Right ventricle myocardium superior (tissue), 1 donor: ENCODE measurements at regions not wholly inside any gene's neighbourhood (a gene's known extent, or its start where the extent isn't known, plus 50 kb on each side); places are given as distances from the start of the nearest gene placed in this dataset.

Experiments
- ATAC-seq: fragments of 200-7000 bp; cut with Tn5 transposase; one replicate; pipeline ENCODE4 v1.9.1; 2020; ENCODE audit warnings: mild to moderate bottlenecking; ENCODE audit not compliant: poor library complexity
- DNase-seq: peaks from one replicate; pipeline ENCODE4 v3.0.0-alpha.2; 2020
- intact Hi-C: fragments of 100-400 bp; cut with DNase I; formaldehyde crosslinking; loops from one replicate; pipeline ENCODE4 v1.11.2; 2022
- donor health status: DM: no; HTN: yes; CAD: no; lungs with severe emphysema.

DNA sequence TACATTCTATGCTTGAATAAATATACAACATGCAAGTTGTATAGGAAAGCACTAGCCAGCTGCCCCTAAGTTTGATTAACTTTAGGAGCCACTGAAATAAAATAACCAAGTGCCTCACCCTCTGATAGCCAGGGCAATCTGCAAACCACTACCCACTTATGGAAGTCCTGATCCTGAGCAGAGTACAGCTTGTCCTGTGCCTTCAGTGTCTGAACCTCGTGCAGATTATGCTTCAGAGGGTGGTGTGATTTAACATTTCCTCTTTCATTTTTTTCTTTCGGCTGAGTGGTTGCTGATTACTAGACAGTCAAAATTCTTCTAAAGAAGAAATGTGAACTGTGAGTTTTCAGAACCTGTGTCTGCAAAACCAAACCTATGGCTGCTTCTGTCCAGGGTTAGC is 327.7 kb downstream of the PIK3R1 start:
- DNase-seq = no peak
- ATAC-seq = peak; percentile 95
- intact Hi-C loops = no loop called here

GRCh38 chr5:68544091-68544647 is 328.6 kb downstream of the PIK3R1 start:
- DNase-seq (no peak), ATAC-seq (no peak)
- intact Hi-C loops = no loop called here

GRCh38 chr5:68544648-68545552 is 329.3 kb downstream of the PIK3R1 start:
- peak; percentile 59 for ATAC-seq
- DNase-seq = no peak
- intact Hi-C loops = no loop called here

- no peak for ATAC-seq
Observed at GRCh38 chr5:68545636-68546295, 330.2 kb downstream of the PIK3R1 start.

DNA sequence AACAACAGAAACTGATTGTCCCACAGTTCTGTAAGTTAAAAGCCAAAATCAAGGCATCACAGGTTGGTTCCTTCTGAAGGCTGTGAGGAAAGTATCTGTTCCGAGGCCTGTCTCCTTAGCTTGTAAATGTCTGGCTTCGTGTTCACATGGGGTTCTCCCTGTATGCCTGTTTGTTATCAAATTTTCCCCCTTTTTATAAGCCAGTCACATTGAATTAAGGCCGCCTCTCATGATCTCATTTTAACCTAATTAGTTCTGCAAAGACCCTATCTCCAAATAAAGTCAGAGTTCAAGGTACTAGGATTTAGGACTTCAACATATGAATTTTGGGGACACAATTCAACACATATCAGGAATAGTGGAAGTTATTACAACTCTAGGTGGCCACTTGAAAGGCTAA is 331.5 kb downstream of the PIK3R1 start:
- intact Hi-C loops = no loop called here

More at GRCh38 chr5:68545636-68546295, 330.2 kb downstream of the PIK3R1 start:
- intact Hi-C loops = no loop called here
- DNase-seq = no peak

DNA sequence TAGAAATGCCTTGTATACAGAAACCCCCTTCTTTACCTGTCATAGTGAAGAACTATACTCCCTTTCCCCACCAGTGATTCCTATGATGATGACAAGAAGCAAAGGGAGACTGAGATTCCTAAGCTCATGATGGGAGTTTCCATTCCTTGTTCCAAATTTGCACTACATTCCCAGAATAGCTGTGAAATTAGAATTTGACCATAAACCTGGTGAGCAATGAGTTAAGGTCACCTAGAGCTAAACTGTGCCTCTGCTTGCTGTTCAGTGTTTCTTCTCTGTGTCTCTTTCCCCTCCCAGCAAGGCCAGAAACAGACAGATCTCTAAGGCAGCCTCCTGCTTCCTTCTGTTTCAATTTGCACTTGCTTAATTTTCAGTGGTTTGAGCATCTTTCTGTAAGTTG is 332.1 kb downstream of the PIK3R1 start:
- no peak for DNase-seq
- ATAC-seq = no peak
- intact Hi-C loops = no loop called here

More for the DNA sequence above, 331.5 kb downstream of the PIK3R1 start:
- no peak for ATAC-seq
- DNase-seq = no peak

DNA sequence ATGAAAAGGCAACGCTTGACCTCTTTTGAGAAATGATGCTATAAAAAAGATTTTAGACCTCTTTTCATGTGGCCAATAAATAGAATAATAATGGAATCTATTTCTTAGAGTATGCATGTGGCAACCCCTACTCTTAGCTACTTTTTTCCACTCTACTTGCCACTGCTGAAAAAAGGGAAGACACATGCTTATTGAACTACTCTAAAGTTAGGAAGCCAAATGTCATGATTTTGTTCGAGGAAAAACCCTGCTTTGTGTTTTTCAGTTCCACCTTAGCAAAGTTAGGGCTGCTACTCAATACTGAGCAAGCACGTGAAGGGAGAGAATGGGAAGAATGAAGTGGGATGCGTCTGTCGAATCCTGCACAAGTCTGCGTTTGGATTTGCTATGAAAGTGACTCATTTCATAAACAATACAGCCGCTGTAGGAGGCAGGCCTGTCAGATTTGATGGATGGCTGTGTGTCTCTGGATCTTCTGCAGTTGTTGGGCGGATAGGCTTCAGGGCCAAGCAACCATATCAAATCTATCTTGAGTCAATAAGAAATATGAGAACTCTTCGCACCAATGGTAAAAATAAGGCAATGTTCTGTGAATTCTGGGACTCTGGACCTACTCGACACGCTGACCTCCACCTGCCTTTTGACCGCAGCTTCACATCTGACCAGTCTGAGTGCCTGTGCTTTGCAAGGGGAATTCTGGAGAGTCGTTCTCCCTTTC is 333.6 kb downstream of the PIK3R1 start:
- no peak for ATAC-seq
- no peak for DNase-seq
- intact Hi-C loops = no loop called here

- ATAC-seq (no peak), DNase-seq (no peak)
- intact Hi-C loops = no loop called here
Observed at GRCh38 chr5:68550015-68550414, 334.5 kb downstream of the PIK3R1 start.

- no peak for DNase-seq
- intact Hi-C loops = no loop called here
- ATAC-seq = no peak
Observed at GRCh38 chr5:68551436-68551835, 335.9 kb downstream of the PIK3R1 start.

DNA sequence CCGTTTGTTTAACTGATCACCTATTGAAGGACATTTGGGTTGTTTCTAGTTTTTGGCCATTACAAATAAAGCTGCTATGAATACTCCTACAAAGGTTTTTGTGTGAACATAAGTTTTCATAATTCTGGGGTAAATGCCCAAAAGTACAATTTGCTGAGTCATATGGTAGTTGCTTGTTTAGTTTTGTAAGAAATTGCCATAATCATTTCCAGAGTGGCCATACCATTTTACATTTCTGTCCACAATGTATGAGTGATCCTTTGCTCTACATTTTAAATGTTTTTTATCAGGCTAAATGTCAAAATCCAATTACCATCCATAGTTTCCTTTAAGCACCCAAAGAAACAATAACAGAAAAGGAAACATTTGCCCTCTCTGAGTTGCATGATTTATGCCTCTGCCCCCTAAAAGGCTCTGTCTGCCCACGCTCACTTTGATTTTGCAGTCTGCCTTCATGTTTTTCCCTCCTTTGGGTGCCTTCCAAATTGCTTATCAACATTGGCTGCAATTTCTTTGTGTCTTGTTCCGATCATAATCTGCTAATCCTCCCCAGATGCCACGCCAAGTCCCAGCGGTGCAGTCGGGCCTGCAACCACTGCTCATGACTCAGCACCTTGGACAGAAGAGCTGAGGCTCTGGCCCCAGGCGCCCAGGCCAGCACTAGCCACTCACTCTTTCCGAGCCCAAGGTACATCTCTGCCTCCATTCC is 339.2 kb downstream of the PIK3R1 start:
- ATAC-seq (peak; percentile 74), DNase-seq (peak; percentile 66)
- intact Hi-C loops = no loop called here

- DNase-seq (no peak), ATAC-seq (no peak)
- intact Hi-C loops = no loop called here
Observed at GRCh38 chr5:68555907-68556681, 340.5 kb downstream of the PIK3R1 start.

DNA sequence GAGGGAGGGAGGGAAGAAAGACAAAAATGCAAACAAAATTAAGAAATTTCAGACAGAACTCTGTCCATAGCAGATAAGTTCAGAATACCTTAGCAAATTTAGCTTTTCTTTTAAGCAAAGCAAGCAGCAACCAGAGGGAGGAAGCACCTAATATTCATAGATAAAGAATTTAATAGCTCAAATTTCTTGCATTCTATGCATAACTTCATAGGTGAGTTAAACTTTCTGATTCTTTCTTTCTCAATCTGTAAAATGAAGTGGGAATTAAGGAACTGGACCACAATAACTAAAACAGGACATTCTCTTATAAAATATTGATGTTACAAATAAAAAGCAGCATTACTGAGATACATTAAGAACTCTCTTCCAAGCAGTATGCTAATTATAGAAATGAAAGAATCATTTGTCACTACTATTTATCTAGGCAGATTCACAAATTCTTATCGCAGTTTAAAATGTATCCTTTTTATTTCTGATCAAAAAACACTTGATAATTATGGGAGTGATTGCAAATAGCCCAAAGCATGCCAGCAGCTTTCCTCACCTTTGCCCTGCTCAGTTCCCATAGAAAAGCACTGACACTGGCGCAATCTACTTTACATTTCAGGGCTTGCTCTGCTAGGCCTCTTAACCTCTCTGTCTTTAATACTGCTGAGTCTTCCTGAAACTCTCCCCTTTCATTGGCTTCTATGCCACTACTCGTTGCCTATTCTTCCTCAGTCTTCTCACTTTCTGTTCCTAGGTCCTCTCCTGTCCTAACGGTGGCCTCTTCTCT is 341.8 kb downstream of the PIK3R1 start:
- ATAC-seq = no peak
- DNase-seq = no peak
- intact Hi-C loops = no loop called here

- ATAC-seq (peak; percentile 92), DNase-seq (no peak)
- intact Hi-C loops = no loop called here
Observed at GRCh38 chr5:68562308-68562707, 346.8 kb downstream of the PIK3R1 start.

DNA sequence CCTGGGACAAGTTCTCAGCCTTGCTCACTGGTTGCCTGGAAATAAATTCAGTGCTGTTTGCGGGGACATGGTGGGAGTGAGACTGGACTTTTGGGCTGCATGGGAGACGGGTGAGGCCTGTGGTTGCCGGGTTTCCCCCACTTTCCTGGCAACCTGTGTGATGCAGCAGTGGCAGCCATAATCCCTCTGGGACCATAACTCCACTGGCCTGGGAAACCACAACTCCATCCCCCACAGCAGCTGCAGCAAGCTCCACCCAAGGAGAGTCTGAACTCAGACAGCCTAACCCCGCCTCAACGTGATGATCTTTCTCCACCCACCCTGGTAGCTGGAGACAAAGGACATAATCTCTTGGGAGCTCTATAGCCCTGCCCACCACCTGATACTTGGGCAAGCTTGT is 349.9 kb downstream of the PIK3R1 start:
- DNase-seq (no peak), ATAC-seq (no peak)
- intact Hi-C loops = no loop called here

- DNase-seq = no peak
- no peak for ATAC-seq
- intact Hi-C loops = no loop called here
Observed at GRCh38 chr5:68576805-68577204, 361.2 kb downstream of the PIK3R1 start.

GRCh38 chr5:68582284-68582683 is 366.7 kb downstream of the PIK3R1 start:
- ATAC-seq (no peak), DNase-seq (no peak)
- intact Hi-C loops = no loop called here

- no peak for ATAC-seq
- intact Hi-C loops = no loop called here
- DNase-seq = no peak
Observed at GRCh38 chr5:68587171-68587570, 371.6 kb downstream of the PIK3R1 start.
